Fibroblast of skin of back (primary cell): ENCODE measurements at regions not wholly inside any gene's neighbourhood (a gene's known extent, or its start where the extent isn't known, plus 50 kb on each side); places are given as distances from the start of the nearest gene placed in this dataset.

Experiments
- DNase-seq: peaks from one replicate; pipeline ENCODE4 v3.0.0-alpha.2; 2013

GRCh38 chr15:46735115-46735514 lies 982.2 kb upstream of the SEMA6D start:
- no peak for DNase-seq

GRCh38 chr15:46751303-46751702 lies 966.0 kb upstream of the SEMA6D start:
- no peak for DNase-seq

GRCh38 chr15:46753946-46754345 lies 963.4 kb upstream of the SEMA6D start:
- no peak for DNase-seq

GRCh38 chr15:46763091-46763490 lies 954.2 kb upstream of the SEMA6D start:
- no peak for DNase-seq

- no peak for DNase-seq
Observed at GRCh38 chr15:46764851-46765250, 952.5 kb upstream of the SEMA6D start.

GRCh38 chr15:46766021-46766420 lies 951.3 kb upstream of the SEMA6D start:
- no peak for DNase-seq

- no peak for DNase-seq
Observed at GRCh38 chr15:46768287-46768686, 949.0 kb upstream of the SEMA6D start.

GRCh38 chr15:46773016-46773415 lies 944.3 kb upstream of the SEMA6D start:
- DNase-seq = no peak

- no peak for DNase-seq
Observed at GRCh38 chr15:46778876-46779275, 938.4 kb upstream of the SEMA6D start.

- peak; percentile 19 for DNase-seq
Observed at GRCh38 chr15:46786590-46787285, 930.6 kb upstream of the SEMA6D start.

- DNase-seq = no peak
Observed at GRCh38 chr15:46795685-46796084, 921.6 kb upstream of the SEMA6D start.

GRCh38 chr15:46808834-46809233 lies 908.5 kb upstream of the SEMA6D start:
- no peak for DNase-seq

GRCh38 chr15:46815240-46815639 lies 902.1 kb upstream of the SEMA6D start:
- no peak for DNase-seq

GRCh38 chr15:46815765-46816164 lies 901.5 kb upstream of the SEMA6D start:
- peak; percentile 1 for DNase-seq

- peak; percentile 91 for DNase-seq
Observed at GRCh38 chr15:46848704-46849103, 868.6 kb upstream of the SEMA6D start.

- peak; percentile 17 for DNase-seq
Observed at GRCh38 chr15:46853600-46853999, 863.7 kb upstream of the SEMA6D start.

- peak; percentile 82 for DNase-seq
Observed at GRCh38 chr15:46854564-46854963, 862.7 kb upstream of the SEMA6D start.

- no peak for DNase-seq
Observed at GRCh38 chr15:46855388-46855787, 861.9 kb upstream of the SEMA6D start.

GRCh38 chr15:46856839-46857502 lies 860.3 kb upstream of the SEMA6D start:
- no peak for DNase-seq

- DNase-seq = no peak
Observed at GRCh38 chr15:46858150-46858549, 859.2 kb upstream of the SEMA6D start.

GRCh38 chr15:46861796-46862195 lies 855.5 kb upstream of the SEMA6D start:
- DNase-seq = no peak

GRCh38 chr15:46865155-46865554 lies 852.1 kb upstream of the SEMA6D start:
- DNase-seq = no peak

- DNase-seq = no peak
Observed at GRCh38 chr15:46872286-46872980, 844.9 kb upstream of the SEMA6D start.

- no peak for DNase-seq
Observed at GRCh38 chr15:46872981-46873330, 844.3 kb upstream of the SEMA6D start.
